ENCODE measurements at regions not wholly inside any gene's neighbourhood (a gene's known extent, or its start where the extent isn't known, plus 50 kb on each side); places are given as distances from the start of the nearest gene placed in this dataset.
"Not testable (repeated sequence)": the region's sequence is repeated elsewhere in the genome, so short reads cannot be mapped to it uniquely, and the experiment has no call there.

- DNase-seq; H3K27ac ChIP-seq (ENCODE audit: insufficient read depth in 1 of 2, low read depth in 1 of 2, low read length in 2 of 2, poor library complexity in 1 of 2, severe bottlenecking in 2 of 2); H3K4me3 ChIP-seq (ENCODE audit: control insufficient read depth in 1 of 7, extremely low read depth in 1 of 7, insufficient read depth in 4 of 7, low read depth in 2 of 7, low read length in 6 of 7); POLR2A ChIA-PET; H3K36me3 ChIP-seq (ENCODE audit: control insufficient read depth in 4 of 4, insufficient read depth in 4 of 4, low read length in 3 of 4); H3K27me3 ChIP-seq (replicated peaks in 2 of 5; ENCODE audit: control insufficient read depth in 4 of 5, insufficient read depth in 5 of 5, low read length in 4 of 5); CTCF ChIA-PET; H3K4me1 ChIP-seq (ENCODE audit: control extremely low read depth in 1 of 4, control insufficient read depth in 4 of 4, insufficient read depth in 4 of 4, low read length in 3 of 4): not testable (repeated sequence)
- peaks cover 2 to 27% (median 6%) of the 10 kb centered on the region in 5 experiments for H3K9me3 ChIP-seq (ENCODE audit: control extremely low read depth in 1 of 5, control insufficient read depth in 4 of 5, insufficient read depth in 2 of 5, low read depth in 1 of 5, low read length in 4 of 5)
- WGBS (ENCODE audit: insufficient coverage), result 100% methylated on average over 1 of the region's 7 CpGs
Observed at GRCh38 chr10:52505341-52505740, 191.3 kb downstream of the DKK1 start.

- H3K27me3 ChIP-seq (replicated peaks in 2 of 5; ENCODE audit: control insufficient read depth in 4 of 5, insufficient read depth in 5 of 5, low read length in 4 of 5), result no peaks in the 10 kb centered on the region
- DNase-seq, result no peak
- no peak overlapping the region for H3K27ac ChIP-seq (ENCODE audit: insufficient read depth in 1 of 2, low read depth in 1 of 2, low read length in 2 of 2, poor library complexity in 1 of 2, severe bottlenecking in 2 of 2)
- peaks cover 0 to 22% (median 0%) of the 10 kb centered on the region in 5 experiments for H3K9me3 ChIP-seq (ENCODE audit: control extremely low read depth in 1 of 5, control insufficient read depth in 4 of 5, insufficient read depth in 2 of 5, low read depth in 1 of 5, low read length in 4 of 5)
- H3K4me3 ChIP-seq (ENCODE audit: control insufficient read depth in 1 of 7, extremely low read depth in 1 of 7, insufficient read depth in 4 of 7, low read depth in 2 of 7, low read length in 6 of 7), result no peak overlapping the region
- CTCF ChIA-PET, result interaction anchor here (1.0 kb wide), 1 partner anchor 10 kb away, joined by 3 read pairs; no protein-coding TSS in a partner anchor
- no peaks in the 10 kb centered on the region for H3K36me3 ChIP-seq (ENCODE audit: control insufficient read depth in 4 of 4, insufficient read depth in 4 of 4, low read length in 3 of 4)
- WGBS (ENCODE audit: insufficient coverage), result no CpG with 5 or more reads among the region's 1 CpG
- H3K4me1 ChIP-seq (ENCODE audit: control extremely low read depth in 1 of 4, control insufficient read depth in 4 of 4, insufficient read depth in 4 of 4, low read length in 3 of 4), result no peaks in the 10 kb centered on the region
- POLR2A ChIA-PET, result interaction anchor here (0.7 kb wide), 1 partner anchor 213 kb away, joined by 4 read pairs; no protein-coding TSS in a partner anchor
Observed at GRCh38 chr10:52514481-52514880, 200.4 kb downstream of the DKK1 start.

- no peaks in the 10 kb centered on the region for H3K27me3 ChIP-seq (replicated peaks in 2 of 5; ENCODE audit: control insufficient read depth in 4 of 5, insufficient read depth in 5 of 5, low read length in 4 of 5)
- POLR2A ChIA-PET, result no interaction called here
- no peaks in the 10 kb centered on the region for H3K36me3 ChIP-seq (ENCODE audit: control insufficient read depth in 4 of 4, insufficient read depth in 4 of 4, low read length in 3 of 4)
- WGBS (ENCODE audit: insufficient coverage), result no CpG with 5 or more reads among the region's 2 CpGs
- H3K4me1 ChIP-seq (ENCODE audit: control extremely low read depth in 1 of 4, control insufficient read depth in 4 of 4, insufficient read depth in 4 of 4, low read length in 3 of 4), result no peaks in the 10 kb centered on the region
- DNase-seq, result no peak
- peaks cover 0 to 10% (median 0%) of the 10 kb centered on the region in 5 experiments for H3K9me3 ChIP-seq (ENCODE audit: control extremely low read depth in 1 of 5, control insufficient read depth in 4 of 5, insufficient read depth in 2 of 5, low read depth in 1 of 5, low read length in 4 of 5)
- CTCF ChIA-PET, result interaction anchor here (0.7 kb wide), 1 partner anchor 30 kb away, joined by 3 read pairs; no protein-coding TSS in a partner anchor
- no peak overlapping the region for H3K4me3 ChIP-seq (ENCODE audit: control insufficient read depth in 1 of 7, extremely low read depth in 1 of 7, insufficient read depth in 4 of 7, low read depth in 2 of 7, low read length in 6 of 7)
- no peak overlapping the region for H3K27ac ChIP-seq (ENCODE audit: insufficient read depth in 1 of 2, low read depth in 1 of 2, low read length in 2 of 2, poor library complexity in 1 of 2, severe bottlenecking in 2 of 2)
Observed at GRCh38 chr10:52517012-52517411, 202.9 kb downstream of the DKK1 start.

GRCh38 chr10:52523696-52524095, 209.6 kb downstream of the DKK1 start:
- H3K4me1 ChIP-seq (ENCODE audit: control extremely low read depth in 1 of 4, control insufficient read depth in 4 of 4, insufficient read depth in 4 of 4, low read length in 3 of 4), result no peaks in the 10 kb centered on the region
- POLR2A ChIA-PET, result no interaction called here

GRCh38 chr10:52525761-52526160, 211.7 kb downstream of the DKK1 start:
- Histone ChIP-seq H3K27ac (ENCODE audit: insufficient read depth in 1 of 2, low read depth in 1 of 2, low read length in 2 of 2, poor library complexity in 1 of 2, severe bottlenecking in 2 of 2) (no peak overlapping the region), H3K4me3 (ENCODE audit: control insufficient read depth in 1 of 7, extremely low read depth in 1 of 7, insufficient read depth in 4 of 7, low read depth in 2 of 7, low read length in 6 of 7) (no peak overlapping the region), H3K9me3 (ENCODE audit: control extremely low read depth in 1 of 5, control insufficient read depth in 4 of 5, insufficient read depth in 2 of 5, low read depth in 1 of 5, low read length in 4 of 5) (no peaks in the 10 kb centered on the region), H3K27me3 (replicated peaks in 2 of 5; ENCODE audit: control insufficient read depth in 4 of 5, insufficient read depth in 5 of 5, low read length in 4 of 5) (no peaks in the 10 kb centered on the region), H3K36me3 (ENCODE audit: control insufficient read depth in 4 of 4, insufficient read depth in 4 of 4, low read length in 3 of 4) (no peaks in the 10 kb centered on the region), H3K4me1 (ENCODE audit: control extremely low read depth in 1 of 4, control insufficient read depth in 4 of 4, insufficient read depth in 4 of 4, low read length in 3 of 4) (no peaks in the 10 kb centered on the region)
- ChIA-PET POLR2A (no interaction called here), CTCF (no interaction called here)
- DNase-seq, result no peak
- 100% methylated on average over 2 of the region's 2 CpGs for WGBS (ENCODE audit: insufficient coverage)

More at GRCh38 chr10:52523696-52524095, 209.6 kb downstream of the DKK1 start:
- Histone ChIP-seq H3K27me3 (replicated peaks in 2 of 5; ENCODE audit: control insufficient read depth in 4 of 5, insufficient read depth in 5 of 5, low read length in 4 of 5) (no peaks in the 10 kb centered on the region), H3K36me3 (ENCODE audit: control insufficient read depth in 4 of 4, insufficient read depth in 4 of 4, low read length in 3 of 4) (no peaks in the 10 kb centered on the region), H3K9me3 (ENCODE audit: control extremely low read depth in 1 of 5, control insufficient read depth in 4 of 5, insufficient read depth in 2 of 5, low read depth in 1 of 5, low read length in 4 of 5) (no peaks in the 10 kb centered on the region), H3K4me3 (ENCODE audit: control insufficient read depth in 1 of 7, extremely low read depth in 1 of 7, insufficient read depth in 4 of 7, low read depth in 2 of 7, low read length in 6 of 7) (no peak overlapping the region), H3K27ac (ENCODE audit: insufficient read depth in 1 of 2, low read depth in 1 of 2, low read length in 2 of 2, poor library complexity in 1 of 2, severe bottlenecking in 2 of 2) (no peak overlapping the region)
- no peak for DNase-seq
- CTCF ChIA-PET, result no interaction called here

- ChIA-PET POLR2A (no interaction called here), CTCF (no interaction called here)
- no peak overlapping the region for H3K27ac ChIP-seq (ENCODE audit: insufficient read depth in 1 of 2, low read depth in 1 of 2, low read length in 2 of 2, poor library complexity in 1 of 2, severe bottlenecking in 2 of 2)
- no peaks in the 10 kb centered on the region for H3K9me3 ChIP-seq (ENCODE audit: control extremely low read depth in 1 of 5, control insufficient read depth in 4 of 5, insufficient read depth in 2 of 5, low read depth in 1 of 5, low read length in 4 of 5)
- H3K36me3 ChIP-seq (ENCODE audit: control insufficient read depth in 4 of 4, insufficient read depth in 4 of 4, low read length in 3 of 4), result no peaks in the 10 kb centered on the region
- WGBS (ENCODE audit: insufficient coverage), result 83% methylated on average over 1 of the region's 1 CpG
- H3K4me3 ChIP-seq (ENCODE audit: control insufficient read depth in 1 of 7, extremely low read depth in 1 of 7, insufficient read depth in 4 of 7, low read depth in 2 of 7, low read length in 6 of 7), result no peak overlapping the region
- no peaks in the 10 kb centered on the region for H3K27me3 ChIP-seq (replicated peaks in 2 of 5; ENCODE audit: control insufficient read depth in 4 of 5, insufficient read depth in 5 of 5, low read length in 4 of 5)
- no peaks in the 10 kb centered on the region for H3K4me1 ChIP-seq (ENCODE audit: control extremely low read depth in 1 of 4, control insufficient read depth in 4 of 4, insufficient read depth in 4 of 4, low read length in 3 of 4)
- no peak for DNase-seq
Observed at GRCh38 chr10:52526251-52526823, 212.3 kb downstream of the DKK1 start.

GRCh38 chr10:52532650-52533290, 218.7 kb downstream of the DKK1 start:
- no peaks in the 10 kb centered on the region for H3K4me1 ChIP-seq (ENCODE audit: control extremely low read depth in 1 of 4, control insufficient read depth in 4 of 4, insufficient read depth in 4 of 4, low read length in 3 of 4)
- DNase-seq, result no peak
- no peaks in the 10 kb centered on the region for H3K9me3 ChIP-seq (ENCODE audit: control extremely low read depth in 1 of 5, control insufficient read depth in 4 of 5, insufficient read depth in 2 of 5, low read depth in 1 of 5, low read length in 4 of 5)
- no peak overlapping the region for H3K4me3 ChIP-seq (ENCODE audit: control insufficient read depth in 1 of 7, extremely low read depth in 1 of 7, insufficient read depth in 4 of 7, low read depth in 2 of 7, low read length in 6 of 7)
- H3K27me3 ChIP-seq (replicated peaks in 2 of 5; ENCODE audit: control insufficient read depth in 4 of 5, insufficient read depth in 5 of 5, low read length in 4 of 5), result no peaks in the 10 kb centered on the region
- CTCF ChIA-PET, result no interaction called here
- POLR2A ChIA-PET, result no interaction called here
- no peak overlapping the region for H3K27ac ChIP-seq (ENCODE audit: insufficient read depth in 1 of 2, low read depth in 1 of 2, low read length in 2 of 2, poor library complexity in 1 of 2, severe bottlenecking in 2 of 2)
- no peaks in the 10 kb centered on the region for H3K36me3 ChIP-seq (ENCODE audit: control insufficient read depth in 4 of 4, insufficient read depth in 4 of 4, low read length in 3 of 4)
